ENCODE measurements at regions not wholly inside any gene's neighbourhood (a gene's known extent, or its start where the extent isn't known, plus 50 kb on each side); places are given as distances from the start of the nearest gene placed in this dataset.

DNA sequence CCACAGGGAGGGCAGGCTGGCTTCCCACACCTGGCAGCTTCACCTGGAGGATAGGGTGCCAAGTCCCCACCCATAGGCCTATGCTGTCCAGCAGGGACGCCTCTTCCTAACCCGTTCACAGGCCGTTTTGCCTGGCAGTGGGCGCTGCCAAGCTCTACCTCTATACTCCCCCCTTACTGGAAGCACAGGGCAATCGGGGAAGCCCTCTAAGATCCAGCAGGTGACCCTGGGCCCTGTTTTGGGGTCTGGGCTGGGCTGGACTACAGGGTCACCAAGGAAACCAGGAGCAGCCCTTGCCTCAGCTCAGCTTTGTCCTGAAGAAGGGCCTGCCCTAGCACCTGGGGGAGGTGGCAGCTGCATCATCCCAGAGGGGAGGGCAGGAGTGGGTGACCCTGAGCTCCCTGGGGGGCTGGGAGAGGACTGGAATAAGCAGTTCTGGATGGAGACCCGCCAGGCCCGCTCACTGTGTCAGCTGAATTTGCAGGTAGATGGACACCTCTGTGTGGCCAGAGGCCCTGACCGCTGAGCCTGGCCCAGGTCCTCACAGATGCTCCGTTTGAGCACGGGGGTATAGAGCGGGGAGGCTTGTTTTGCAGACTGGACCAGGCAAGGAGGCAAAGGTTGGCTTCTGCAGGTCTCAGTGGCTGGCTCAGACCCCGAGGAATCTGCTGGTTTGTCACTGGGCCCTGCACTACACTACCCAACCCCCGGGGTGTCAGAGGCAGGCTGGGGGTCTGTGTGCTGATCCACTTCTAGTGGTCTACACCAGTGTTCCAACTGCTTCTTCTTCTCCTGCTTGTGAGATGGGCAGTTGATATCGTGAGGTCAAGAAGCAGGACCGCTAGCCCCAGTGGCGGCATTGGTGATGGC, 163.1 kb downstream of the ASB1 start:
- no peak overlapping the region for H3K4me3 ChIP-seq (ENCODE audit: control extremely low read depth in 1 of 5, extremely low read depth in 1 of 5, insufficient read depth in 1 of 5, low read depth in 2 of 5, low read length in 4 of 5)
- no peak overlapping the region for H3K9ac ChIP-seq (ENCODE audit: low read length)
- H3K27me3 ChIP-seq (replicated peaks in 1 of 4; ENCODE audit: control extremely low read depth in 1 of 4, control insufficient read depth in 3 of 4, insufficient read depth in 4 of 4, low read length in 3 of 4), result no peaks in the 10 kb centered on the region
- H2AFZ ChIP-seq (ENCODE audit: insufficient read depth, low read depth, low read length, poor library complexity, severe bottlenecking), result no peak overlapping the region
- no peaks in the 10 kb centered on the region for H3K27me3 Mint-ChIP-seq
- H3K27ac ChIP-seq (ENCODE audit: low read length in 2 of 2), result no peak overlapping the region
- no peaks in the 10 kb centered on the region for H4K20me1 ChIP-seq (ENCODE audit: control insufficient read depth, insufficient read depth, low read length, poor library complexity, severe bottlenecking)
- H3K4me1 ChIP-seq (ENCODE audit: control insufficient read depth in 2 of 2, insufficient read depth in 2 of 2, low read length in 2 of 2), result no peaks in the 10 kb centered on the region
- no peaks in the 10 kb centered on the region for H3K79me2 ChIP-seq (ENCODE audit: control insufficient read depth, insufficient read depth, low read length)
- CTCF ChIA-PET, result no interaction called here
- DNase-seq (no peak), ATAC-seq (ENCODE audit: low read depth) (no peak)
- no peak overlapping the region for H3K4me3 Mint-ChIP-seq
- H3K36me3 ChIP-seq (replicated peaks in 1 of 2; ENCODE audit: control extremely low read depth in 1 of 2, control insufficient read depth in 1 of 2, extremely low read depth in 1 of 2, insufficient read depth in 2 of 2, low read length in 1 of 2), result no peaks in the 10 kb centered on the region
- H3K4me1 Mint-ChIP-seq, result no peaks in the 10 kb centered on the region
- 90% methylated on average over 13 of the region's 16 CpGs for WGBS (ENCODE audit: insufficient coverage)
- no peaks in the 10 kb centered on the region for H3K9me3 ChIP-seq (ENCODE audit: control extremely low read depth in 1 of 3, control insufficient read depth in 2 of 3, insufficient read depth in 1 of 3, low read length in 2 of 3)
- POLR2A ChIA-PET, result no interaction called here
- intact Hi-C loops (cut with micrococcal nuclease), result no loop called here
- H3K9me3 Mint-ChIP-seq (ENCODE audit: insufficient read depth), result no peaks in the 10 kb centered on the region
- H3K27ac Mint-ChIP-seq, result no peak overlapping the region
- H3K4me2 ChIP-seq (replicated peaks; ENCODE audit: low read depth, low read length, poor library complexity, severe bottlenecking), result no peak overlapping the region
- TF ChIP-seq, protein P1, sequence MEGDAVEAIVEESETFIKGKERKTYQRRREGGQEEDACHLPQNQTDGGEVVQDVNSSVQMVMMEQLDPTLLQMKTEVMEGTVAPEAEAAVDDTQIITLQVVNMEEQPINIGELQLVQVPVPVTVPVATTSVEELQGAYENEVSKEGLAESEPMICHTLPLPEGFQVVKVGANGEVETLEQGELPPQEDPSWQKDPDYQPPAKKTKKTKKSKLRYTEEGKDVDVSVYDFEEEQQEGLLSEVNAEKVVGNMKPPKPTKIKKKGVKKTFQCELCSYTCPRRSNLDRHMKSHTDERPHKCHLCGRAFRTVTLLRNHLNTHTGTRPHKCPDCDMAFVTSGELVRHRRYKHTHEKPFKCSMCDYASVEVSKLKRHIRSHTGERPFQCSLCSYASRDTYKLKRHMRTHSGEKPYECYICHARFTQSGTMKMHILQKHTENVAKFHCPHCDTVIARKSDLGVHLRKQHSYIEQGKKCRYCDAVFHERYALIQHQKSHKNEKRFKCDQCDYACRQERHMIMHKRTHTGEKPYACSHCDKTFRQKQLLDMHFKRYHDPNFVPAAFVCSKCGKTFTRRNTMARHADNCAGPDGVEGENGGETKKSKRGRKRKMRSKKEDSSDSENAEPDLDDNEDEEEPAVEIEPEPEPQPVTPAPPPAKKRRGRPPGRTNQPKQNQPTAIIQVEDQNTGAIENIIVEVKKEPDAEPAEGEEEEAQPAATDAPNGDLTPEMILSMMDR (IDR thresholded peaks at IDR 0.05), result no peak
- no peak for TF ChIP-seq EZH2 (IDR thresholded peaks at IDR 0.05; ENCODE audit: borderline replicate concordance, insufficient read depth, low read depth, low read length, poor library complexity, severe bottlenecking)

DNA sequence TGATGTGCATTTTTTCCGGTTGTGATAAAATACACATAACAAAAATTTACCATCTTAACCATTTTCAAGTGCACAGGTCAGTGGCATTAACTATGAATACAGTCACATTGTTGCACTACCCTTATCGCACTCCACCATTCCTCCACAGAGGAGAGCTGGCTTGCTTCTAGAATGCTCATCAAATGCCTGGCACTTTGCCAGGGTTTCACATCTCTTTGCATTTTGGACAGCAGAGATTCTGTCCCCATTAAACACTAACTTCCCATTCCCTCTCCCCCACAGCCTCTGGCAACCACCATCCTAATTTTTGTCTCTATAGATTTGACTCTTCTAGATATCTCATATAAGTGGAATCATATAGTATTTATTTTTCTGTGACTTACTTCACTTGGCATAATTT, 165.0 kb downstream of the ASB1 start:
- WGBS (ENCODE audit: insufficient coverage), result 0% methylated on average over 1 of the region's 2 CpGs
- DNase-seq (no peak), ATAC-seq (ENCODE audit: low read depth) (no peak)
- no peak for TF ChIP-seq EZH2 (IDR thresholded peaks at IDR 0.05; ENCODE audit: borderline replicate concordance, insufficient read depth, low read depth, low read length, poor library complexity, severe bottlenecking)
- TF ChIP-seq, protein P1 (IDR thresholded peaks at IDR 0.05), result no peak
- no peaks in the 10 kb centered on the region for H3K36me3 ChIP-seq (replicated peaks in 1 of 2; ENCODE audit: control extremely low read depth in 1 of 2, control insufficient read depth in 1 of 2, extremely low read depth in 1 of 2, insufficient read depth in 2 of 2, low read length in 1 of 2)
- ChIA-PET POLR2A (no interaction called here), CTCF (no interaction called here)
- no peak overlapping the region for H3K4me3 ChIP-seq (ENCODE audit: control extremely low read depth in 1 of 5, extremely low read depth in 1 of 5, insufficient read depth in 1 of 5, low read depth in 2 of 5, low read length in 4 of 5)
- H3K4me1 Mint-ChIP-seq, result no peaks in the 10 kb centered on the region
- H3K9ac ChIP-seq (ENCODE audit: low read length), result no peak overlapping the region
- no peaks in the 10 kb centered on the region for H3K79me2 ChIP-seq (ENCODE audit: control insufficient read depth, insufficient read depth, low read length)
- H3K27ac Mint-ChIP-seq, result no peak overlapping the region
- H3K4me3 Mint-ChIP-seq, result no peak overlapping the region
- H3K9me3 Mint-ChIP-seq (ENCODE audit: insufficient read depth), result no peaks in the 10 kb centered on the region
- intact Hi-C loops (cut with micrococcal nuclease), result no loop called here
- no peaks in the 10 kb centered on the region for H3K27me3 Mint-ChIP-seq
- no peaks in the 10 kb centered on the region for H4K20me1 ChIP-seq (ENCODE audit: control insufficient read depth, insufficient read depth, low read length, poor library complexity, severe bottlenecking)
- no peak overlapping the region for H3K27ac ChIP-seq (ENCODE audit: low read length in 2 of 2)
- no peaks in the 10 kb centered on the region for H3K4me1 ChIP-seq (ENCODE audit: control insufficient read depth in 2 of 2, insufficient read depth in 2 of 2, low read length in 2 of 2)
- H3K4me2 ChIP-seq (replicated peaks; ENCODE audit: low read depth, low read length, poor library complexity, severe bottlenecking), result no peak overlapping the region
- H2AFZ ChIP-seq (ENCODE audit: insufficient read depth, low read depth, low read length, poor library complexity, severe bottlenecking), result no peak overlapping the region
- no peaks in the 10 kb centered on the region for H3K27me3 ChIP-seq (replicated peaks in 1 of 4; ENCODE audit: control extremely low read depth in 1 of 4, control insufficient read depth in 3 of 4, insufficient read depth in 4 of 4, low read length in 3 of 4)
- H3K9me3 ChIP-seq (ENCODE audit: control extremely low read depth in 1 of 3, control insufficient read depth in 2 of 3, insufficient read depth in 1 of 3, low read length in 2 of 3), result no peaks in the 10 kb centered on the region

Measured in B cell (primary cell).